ENCODE measurements at regions not wholly inside any gene's neighbourhood (a gene's known extent, or its start where the extent isn't known, plus 50 kb on each side); places are given as distances from the start of the nearest gene placed in this dataset.

DNA sequence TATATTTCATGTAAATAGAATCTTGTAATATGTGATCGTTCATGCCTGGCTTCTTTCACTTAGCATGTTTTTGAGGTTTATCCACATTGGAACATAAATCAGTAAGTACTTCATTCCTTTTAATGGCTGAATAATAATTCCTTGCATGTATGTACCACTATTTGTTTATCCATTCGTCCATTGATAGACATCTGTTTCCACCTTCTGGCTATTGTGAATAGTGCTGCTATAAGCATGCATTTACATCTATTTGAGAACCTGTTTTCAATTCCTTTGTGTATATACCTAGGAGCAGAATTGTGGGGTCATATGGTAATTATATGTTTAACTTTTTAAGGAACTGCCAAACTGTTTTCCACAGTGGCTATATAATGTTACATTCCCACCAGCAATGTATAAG lies 356.7 kb upstream of the DIPK2B start:
- no peaks in the 10 kb centered on the region for H3K9me3 ChIP-seq (ENCODE audit: control insufficient read depth, low read depth, low read length)
- DNase-seq = no peak
- no peak overlapping the region for H3K4me2 ChIP-seq (ENCODE audit: insufficient read depth, insufficient read length, low read length)
- no peak overlapping the region for H4K8ac ChIP-seq (replicated peaks; ENCODE audit: insufficient read length, low read depth, low read length)
- H3K18ac ChIP-seq (ENCODE audit: insufficient read length, low read depth, low read length) = no peak overlapping the region
- H4K5ac ChIP-seq (ENCODE audit: insufficient read length, low read depth, low read length) = no peak overlapping the region
- no CpG with 5 or more reads among the region's 2 CpGs for WGBS (ENCODE audit: extremely low coverage, insufficient read length, low lambda C conversion rate)
- no peaks in the 10 kb centered on the region for H3K79me1 ChIP-seq (ENCODE audit: insufficient read depth, low read depth, low read length, poor library complexity, severe bottlenecking)
- H4K91ac ChIP-seq (ENCODE audit: insufficient read length, low read depth, low read length) = no peak overlapping the region
- H3K23ac ChIP-seq (ENCODE audit: insufficient read length, low read depth, low read length) = no peak overlapping the region
- no peak overlapping the region for H2AFZ ChIP-seq (ENCODE audit: low read length)
- no peak overlapping the region for H3K27ac ChIP-seq (ENCODE audit: insufficient read length, low read depth, low read length)
- TF ChIP-seq, protein P1, sequence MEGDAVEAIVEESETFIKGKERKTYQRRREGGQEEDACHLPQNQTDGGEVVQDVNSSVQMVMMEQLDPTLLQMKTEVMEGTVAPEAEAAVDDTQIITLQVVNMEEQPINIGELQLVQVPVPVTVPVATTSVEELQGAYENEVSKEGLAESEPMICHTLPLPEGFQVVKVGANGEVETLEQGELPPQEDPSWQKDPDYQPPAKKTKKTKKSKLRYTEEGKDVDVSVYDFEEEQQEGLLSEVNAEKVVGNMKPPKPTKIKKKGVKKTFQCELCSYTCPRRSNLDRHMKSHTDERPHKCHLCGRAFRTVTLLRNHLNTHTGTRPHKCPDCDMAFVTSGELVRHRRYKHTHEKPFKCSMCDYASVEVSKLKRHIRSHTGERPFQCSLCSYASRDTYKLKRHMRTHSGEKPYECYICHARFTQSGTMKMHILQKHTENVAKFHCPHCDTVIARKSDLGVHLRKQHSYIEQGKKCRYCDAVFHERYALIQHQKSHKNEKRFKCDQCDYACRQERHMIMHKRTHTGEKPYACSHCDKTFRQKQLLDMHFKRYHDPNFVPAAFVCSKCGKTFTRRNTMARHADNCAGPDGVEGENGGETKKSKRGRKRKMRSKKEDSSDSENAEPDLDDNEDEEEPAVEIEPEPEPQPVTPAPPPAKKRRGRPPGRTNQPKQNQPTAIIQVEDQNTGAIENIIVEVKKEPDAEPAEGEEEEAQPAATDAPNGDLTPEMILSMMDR (conservative IDR thresholded peaks at IDR 0.05) = no peak
- H3K56ac ChIP-seq (ENCODE audit: insufficient read length, low read depth, low read length) = no peak overlapping the region
- Mint-ChIP-seq H3K36me3 (ENCODE audit: insufficient read depth in 1 of 3, low read depth in 3 of 3) (peaks cover 0 to 5% (median 2%) of the 10 kb centered on the region in 3 experiments; a peak in 3 of 7 replicates), H3K4me3 (no peak overlapping the region), H3K9me3 (peaks cover 71 to 73% of the 10 kb centered on the region in 2 experiments), H3K27me3 (ENCODE audit: low read depth) (no peaks in the 10 kb centered on the region), H3K27ac (no peak overlapping the region), H3K4me1 (no peaks in the 10 kb centered on the region)
- no peak overlapping the region for H3K4ac ChIP-seq (ENCODE audit: low read depth, low read length)
- no peak overlapping the region for H2BK20ac ChIP-seq (ENCODE audit: low read depth, low read length, poor library complexity, severe bottlenecking)
- no peak overlapping the region for H2BK15ac ChIP-seq (ENCODE audit: low read depth, low read length)
- H2BK5ac ChIP-seq (ENCODE audit: insufficient read length, low read length) = no peak overlapping the region
- H3T11ph ChIP-seq (ENCODE audit: low read length) = no peak overlapping the region
- no peak overlapping the region for H2BK12ac ChIP-seq (ENCODE audit: insufficient read length, low read depth, low read length)
- H3K9ac ChIP-seq (ENCODE audit: extremely low read depth, insufficient read length, low read length) = no peak overlapping the region
- H3K14ac ChIP-seq (ENCODE audit: insufficient read depth, low read length) = no peak overlapping the region
- H4K20me1 ChIP-seq (ENCODE audit: control insufficient read depth, insufficient read depth, insufficient read length) = no peaks in the 10 kb centered on the region
- no peak overlapping the region for H2AK5ac ChIP-seq (ENCODE audit: insufficient read length, low read length)
- no peak overlapping the region for H2BK120ac ChIP-seq (ENCODE audit: low read depth, low read length, poor library complexity, severe bottlenecking)
- no peaks in the 10 kb centered on the region for H3K79me2 ChIP-seq (ENCODE audit: insufficient read depth, low read length)
- no peaks in the 10 kb centered on the region for H3K27me3 ChIP-seq (ENCODE audit: insufficient read depth, low read length)
- no peaks in the 10 kb centered on the region for H3K4me1 ChIP-seq (ENCODE audit: insufficient read depth, low read length)
- no peaks in the 10 kb centered on the region for H3K23me2 ChIP-seq (ENCODE audit: insufficient read length, low read depth, low read length, poor library complexity, severe bottlenecking)
